CD4-positive, alpha-beta T cell (primary cell): ENCODE measurements at regions not wholly inside any gene's neighbourhood (a gene's known extent, or its start where the extent isn't known, plus 50 kb on each side); places are given as distances from the start of the nearest gene placed in this dataset.

Experiments used
- ATAC-seq: fragments of 200-7000 bp; cut with Tn5 transposase; one replicate; pipeline ENCODE4 v1.10.0; 2022; ENCODE audit warnings: mild to moderate bottlenecking; ENCODE audit not compliant: poor library complexity
- CTCF ChIA-PET: fragments of 350-600 bp; sonication (Branson Sonifier 250); formaldehyde crosslinking; loops from one replicate; lab custom pipeline; 2021; ENCODE audit warnings: antibody characterized with exemption, inconsistent platforms; lab: Charles Lee
- POLR2A ChIA-PET: fragments of 350-600 bp; sonication (Branson Sonifier 250); formaldehyde crosslinking; loops from one replicate; lab custom pipeline; 2021; ENCODE audit warnings: antibody characterized with exemption, inconsistent platforms; lab: Charles Lee
- DNase-seq, 14 experiments: peaks; one replicate each; pipeline ENCODE4 v3.0.0-alpha.2; 2013 to 2020; ENCODE audit warnings: mixed read lengths in 2 of 14
- H3K27ac ChIP-seq, 2 donors: one replicate each; pipeline versions ENCODE4 v1.5.1 to v1.7.0; 2013; ENCODE audit warnings: low read length in 2 of 2, low read depth in 1 of 2, mild to moderate bottlenecking in 1 of 2
- H3K27me3 ChIP-seq, 2 experiments: 1 replicate in 1 of 2; 2 replicates in 1 of 2; pipeline versions ENCODE4 v1.6.1 to v1.7.0; 2013; ENCODE audit warnings: low read length in 2 of 2, control low read depth in 1 of 2, mild to moderate bottlenecking in 1 of 2, moderate library complexity in 1 of 2; ENCODE audit not compliant: insufficient read depth in 2 of 2, control insufficient read depth in 1 of 2
- H3K36me3 ChIP-seq: one replicate; pipeline ENCODE4 v1.6.1; 2013; ENCODE audit warnings: low read length, control low read depth; ENCODE audit not compliant: insufficient read depth
- H3K4me1 ChIP-seq: one replicate; pipeline ENCODE4 v1.6.1; 2013; ENCODE audit warnings: low read length, control low read depth; ENCODE audit not compliant: insufficient read depth
- H3K4me3 ChIP-seq: one replicate; pipeline ENCODE4 v1.5.1; 2013; ENCODE audit warnings: mild to moderate bottlenecking, low read length, moderate library complexity
- H3K9me3 ChIP-seq, 2 experiments: 1 replicate in 1 of 2; 2 replicates in 1 of 2; pipeline versions ENCODE4 v1.6.1 to v1.7.0; 2013; ENCODE audit warnings: low read length in 2 of 2, mild to moderate bottlenecking in 2 of 2, control low read depth in 1 of 2, moderate library complexity in 1 of 2; ENCODE audit not compliant: control insufficient read depth in 1 of 2, insufficient read depth in 1 of 2
- H3K27ac Mint-ChIP-seq: one replicate; pipeline ENCODE4 v1.8.0; 2020; ENCODE audit warnings: mixed read lengths
- H3K27me3 Mint-ChIP-seq: one replicate; pipeline ENCODE4 v1.8.0; 2021; ENCODE audit warnings: mixed read lengths
- H3K36me3 Mint-ChIP-seq: one replicate; pipeline ENCODE4 v1.8.0; 2021; ENCODE audit warnings: low read depth, mixed read lengths
- H3K4me1 Mint-ChIP-seq: one replicate; pipeline ENCODE4 v1.8.0; 2021; ENCODE audit warnings: low read depth, mixed read lengths
- H3K4me3 Mint-ChIP-seq: one replicate; pipeline ENCODE4 v1.8.0; 2020; ENCODE audit warnings: mild to moderate bottlenecking, mixed read lengths
- H3K9me3 Mint-ChIP-seq: one replicate; pipeline ENCODE4 v1.8.0; 2020; ENCODE audit warnings: mixed read lengths
- CTCF ChIP-seq: fragments of 200-600 bp; IDR thresholded peaks from one replicate; pipeline ENCODE4 v1.8.0; 2022; ENCODE audit warnings: antibody characterized with exemption, mild to moderate bottlenecking
- intact Hi-C, 2 experiments: fragments of 100-400 bp; cut with DNase I in 1 of 2; cut with micrococcal nuclease in 1 of 2; formaldehyde crosslinking; loops; one replicate each; pipeline versions ENCODE4 v1.15.1 to v1.9.0; 2023 to 2025; cut with DNase I, micrococcal nuclease

- Histone ChIP-seq H3K4me3 (no peak overlapping the region), H3K9me3 (no peaks in the 10 kb centered on the region), H3K27ac (no peak overlapping the region), H3K36me3 (no peaks in the 10 kb centered on the region), H3K4me1 (no peaks in the 10 kb centered on the region), H3K27me3 (peaks cover 2 to 15% of the 10 kb centered on the region in 2 experiments)
- intact Hi-C loops: no loop called here
- CTCF ChIA-PET: no interaction called here
- ATAC-seq: no peak
- no peaks in the 10 kb centered on the region for H3K36me3 Mint-ChIP-seq
- no peak for TF ChIP-seq CTCF
- no peaks in the 10 kb centered on the region for H3K4me1 Mint-ChIP-seq
- no peak for DNase-seq
- no peak overlapping the region for H3K4me3 Mint-ChIP-seq
- H3K27me3 Mint-ChIP-seq: peaks cover 24% of the 10 kb centered on the region
- POLR2A ChIA-PET: no interaction called here
- no peak overlapping the region for H3K27ac Mint-ChIP-seq
- no peaks in the 10 kb centered on the region for H3K9me3 Mint-ChIP-seq
These were observed 82.8 kb upstream of the MRPS22 start for GRCh38 chr3:139260793-139261736.

- Mint-ChIP-seq H3K27me3 (peaks cover 24% of the 10 kb centered on the region), H3K4me3 (no peak overlapping the region), H3K27ac (no peak overlapping the region), H3K4me1 (no peaks in the 10 kb centered on the region), H3K36me3 (no peaks in the 10 kb centered on the region), H3K9me3 (no peaks in the 10 kb centered on the region)
- POLR2A ChIA-PET: no interaction called here
- ATAC-seq (no peak), DNase-seq (no peak)
- Histone ChIP-seq H3K36me3 (no peaks in the 10 kb centered on the region), H3K27me3 (peaks cover 2 to 15% of the 10 kb centered on the region in 2 experiments), H3K4me1 (no peaks in the 10 kb centered on the region), H3K27ac (no peak overlapping the region), H3K4me3 (no peak overlapping the region), H3K9me3 (no peaks in the 10 kb centered on the region)
- intact Hi-C loops: no loop called here
- no peak for TF ChIP-seq CTCF
- CTCF ChIA-PET: no interaction called here
These were observed 81.8 kb upstream of the MRPS22 start for GRCh38 chr3:139261754-139262586.

- peaks cover 2 to 3% of the 10 kb centered on the region in 2 experiments for H3K27me3 ChIP-seq
- H3K9me3 ChIP-seq: no peaks in the 10 kb centered on the region
- Mint-ChIP-seq H3K4me1 (no peaks in the 10 kb centered on the region), H3K27me3 (peaks cover 17% of the 10 kb centered on the region), H3K27ac (no peak overlapping the region), H3K4me3 (no peak overlapping the region), H3K36me3 (no peaks in the 10 kb centered on the region), H3K9me3 (no peaks in the 10 kb centered on the region)
- no peaks in the 10 kb centered on the region for H3K4me1 ChIP-seq
- H3K27ac ChIP-seq: no peak overlapping the region
- H3K4me3 ChIP-seq: no peak overlapping the region
- ChIA-PET POLR2A (no interaction called here), CTCF (no interaction called here)
- ATAC-seq: no peak
- no peaks in the 10 kb centered on the region for H3K36me3 ChIP-seq
- DNase-seq: no peak
- no peak for TF ChIP-seq CTCF
- intact Hi-C loops: no loop called here
These were observed 80.0 kb upstream of the MRPS22 start for GRCh38 chr3:139263798-139264197.
